BE2C (cell line): ENCODE measurements at regions not wholly inside any gene's neighbourhood (a gene's known extent, or its start where the extent isn't known, plus 50 kb on each side); places are given as distances from the start of the nearest gene placed in this dataset.

Experiments
- DNase-seq: peaks from one replicate; pipeline ENCODE4 v3.0.0-alpha.2; 2020
- H3K27me3 ChIP-seq: fragments of 250-450 bp; sonication (Bioruptor Pico); 2 replicates; pipeline ENCODE4 v1.5.1; 2020; ENCODE audit warnings: mild to moderate bottlenecking
- H3K36me3 ChIP-seq: fragments of 250-450 bp; sonication (Bioruptor Pico); 2 replicates; pipeline ENCODE4 v1.5.1; 2020; ENCODE audit warnings: mild to moderate bottlenecking
- H3K4me1 ChIP-seq: fragments of 250-450 bp; sonication (Bioruptor Pico); 2 replicates; pipeline ENCODE4 v1.5.1; 2020
- H3K4me3 ChIP-seq: 2 replicates; pipeline ENCODE4 v1.5.1; 2011; ENCODE audit warnings: low read depth, low read length
- H3K9me3 ChIP-seq: fragments of 250-450 bp; sonication (Bioruptor Pico); 2 replicates; pipeline ENCODE4 v1.5.1; 2020
- CTCF ChIP-seq: IDR thresholded peaks from 2 replicates; pipeline ENCODE4 v1.5.1; 2012; ENCODE audit warnings: mild to moderate bottlenecking, low read depth, low read length

GRCh38 chr2:9149726-9150567 is 56.7 kb upstream of the ASAP2 start:
- Histone ChIP-seq H3K4me1 (peaks cover 2% of the 10 kb centered on the region; the same call in 1 of the 2 replicates), H3K27me3 (no peaks in the 10 kb centered on the region), H3K36me3 (no peaks in the 10 kb centered on the region), H3K9me3 (no peaks in the 10 kb centered on the region; the same call in 1 of the 2 replicates), H3K4me3 (no peak overlapping the region)
- no peak for DNase-seq
- no peak for TF ChIP-seq CTCF

- Histone ChIP-seq H3K27me3 (no peaks in the 10 kb centered on the region), H3K36me3 (no peaks in the 10 kb centered on the region), H3K4me1 (peaks cover 2% of the 10 kb centered on the region; the same call in 1 of the 2 replicates), H3K9me3 (no peaks in the 10 kb centered on the region; the same call in 1 of the 2 replicates), H3K4me3 (no peak overlapping the region)
- no peak for DNase-seq
- TF ChIP-seq CTCF: no peak
Observed at GRCh38 chr2:9149388-9149660, 57.3 kb upstream of the ASAP2 start.

GRCh38 chr2:9146646-9147045 is 60.0 kb upstream of the ASAP2 start:
- no peaks in the 10 kb centered on the region for H3K4me1 ChIP-seq
- no peaks in the 10 kb centered on the region for H3K36me3 ChIP-seq
- DNase-seq: no peak
- H3K27me3 ChIP-seq: no peaks in the 10 kb centered on the region
- H3K9me3 ChIP-seq: no peaks in the 10 kb centered on the region
- no peak for TF ChIP-seq CTCF
- no peak overlapping the region for H3K4me3 ChIP-seq

DNA sequence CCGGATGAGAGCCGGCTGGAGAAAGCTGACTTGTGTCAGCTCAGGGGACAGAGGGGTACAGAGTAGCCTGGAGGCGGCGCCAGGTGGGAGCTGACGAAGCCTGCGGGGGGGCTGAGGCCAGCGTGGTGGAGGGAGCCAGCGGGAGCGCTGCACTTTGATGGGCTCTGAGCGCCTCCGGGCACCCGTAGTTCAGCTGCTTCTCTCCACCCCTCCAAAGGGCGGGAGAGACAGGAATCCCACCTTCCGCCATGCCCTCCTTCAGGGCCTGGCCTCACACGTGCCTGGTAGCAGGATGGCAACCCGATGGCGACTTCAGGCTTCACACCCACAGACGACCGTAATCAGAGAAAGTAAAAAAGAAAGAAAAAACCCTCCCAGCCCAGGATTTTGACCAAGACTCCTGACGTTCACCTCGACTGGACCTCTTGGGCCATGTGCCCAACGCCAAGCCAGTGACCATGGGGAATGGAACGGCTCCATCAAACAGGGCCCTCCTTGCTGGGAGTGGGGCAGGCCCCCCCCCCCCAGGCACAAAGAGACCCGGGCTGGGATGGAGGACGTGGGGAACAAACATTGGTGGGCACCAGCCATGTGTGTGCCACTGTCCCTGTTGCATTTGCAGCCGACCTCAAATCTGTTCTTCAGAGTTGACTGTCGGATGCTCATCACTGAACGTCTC is 60.7 kb upstream of the ASAP2 start:
- H3K36me3 ChIP-seq: no peaks in the 10 kb centered on the region
- H3K27me3 ChIP-seq: no peaks in the 10 kb centered on the region
- no peak for DNase-seq
- H3K4me3 ChIP-seq: no peak overlapping the region
- H3K4me1 ChIP-seq: no peaks in the 10 kb centered on the region
- H3K9me3 ChIP-seq: no peaks in the 10 kb centered on the region
- TF ChIP-seq CTCF: no peak

DNA sequence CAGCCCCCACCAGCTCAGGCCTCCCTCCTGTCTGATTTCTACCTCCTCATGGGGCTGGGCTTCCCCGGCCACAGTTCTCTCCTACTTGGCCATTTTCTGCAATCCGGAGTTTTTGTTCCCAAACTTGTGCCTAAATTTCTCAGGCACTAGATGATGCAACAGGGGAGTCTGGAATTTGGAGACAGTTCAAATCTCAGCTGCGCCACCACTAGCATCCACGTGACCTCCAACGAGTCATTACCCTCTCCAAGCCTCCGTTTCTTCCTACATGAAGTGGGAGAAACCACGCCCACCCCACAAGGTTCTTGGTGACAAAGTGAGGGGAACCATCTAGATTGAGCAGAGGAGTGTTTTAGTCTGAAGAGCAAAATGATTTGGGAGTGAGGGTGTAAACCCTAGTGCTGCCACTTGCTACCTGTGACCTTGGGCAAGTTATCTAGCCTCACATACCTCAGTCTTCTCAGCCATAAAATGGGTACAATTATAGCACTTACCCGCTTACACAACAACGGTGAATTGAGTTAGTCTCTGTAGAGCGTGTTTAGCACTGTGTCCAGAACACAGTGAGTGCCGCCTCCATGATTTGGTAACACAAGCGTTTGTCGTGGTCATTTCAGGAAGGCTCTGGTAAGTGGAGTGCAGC is 61.4 kb upstream of the ASAP2 start:
- Histone ChIP-seq H3K9me3 (no peaks in the 10 kb centered on the region), H3K27me3 (no peaks in the 10 kb centered on the region), H3K36me3 (no peaks in the 10 kb centered on the region), H3K4me1 (no peaks in the 10 kb centered on the region), H3K4me3 (no peak overlapping the region)
- no peak for TF ChIP-seq CTCF
- DNase-seq: no peak

DNA sequence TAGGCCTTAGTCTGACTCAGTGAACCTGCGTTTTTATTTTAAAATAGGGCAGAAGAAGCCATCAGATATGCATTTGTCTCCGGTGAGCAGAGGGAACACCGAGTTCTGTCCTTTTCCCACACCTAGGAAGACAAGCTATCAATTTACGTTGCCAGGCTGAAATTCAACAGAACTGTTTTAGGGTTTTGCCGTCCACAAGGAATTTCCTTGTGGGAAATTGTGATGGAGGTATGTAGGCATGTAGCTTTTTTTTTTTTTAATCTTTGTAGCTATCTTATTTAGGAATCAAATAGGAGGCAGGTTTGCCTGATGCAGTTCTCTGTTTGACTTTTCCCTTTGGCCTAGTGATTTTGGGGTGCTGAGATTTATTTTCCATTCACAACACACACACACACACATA is 62.0 kb upstream of the ASAP2 start:
- H3K4me1 ChIP-seq: no peaks in the 10 kb centered on the region
- H3K27me3 ChIP-seq: no peaks in the 10 kb centered on the region
- no peaks in the 10 kb centered on the region for H3K9me3 ChIP-seq
- H3K4me3 ChIP-seq: no peak overlapping the region
- DNase-seq: no peak
- TF ChIP-seq CTCF: no peak
- no peaks in the 10 kb centered on the region for H3K36me3 ChIP-seq
